ENCODE measurements at regions not wholly inside any gene's neighbourhood (a gene's known extent, or its start where the extent isn't known, plus 50 kb on each side); places are given as distances from the start of the nearest gene placed in this dataset.

GRCh38 chr9:88672874-88673689 is 138.1 kb downstream of the NXNL2 start:
- H3K27ac ChIP-seq: no peak overlapping the region
- TF ChIP-seq POLR2A (IDR thresholded peaks at IDR 0.05) (no peak), CTCF (IDR thresholded peaks at IDR 0.05) (no peak), EP300 (IDR thresholded peaks at IDR 0.05) (no peak)
- no peaks in the 10 kb centered on the region for H3K9me3 ChIP-seq
- intact Hi-C loops (cut with DNase I): no loop called here
- H3K4me1 ChIP-seq (ENCODE audit: insufficient read depth): no peaks in the 10 kb centered on the region
- no peak for DNase-seq
- H3K4me3 ChIP-seq: no peak overlapping the region
- no peaks in the 10 kb centered on the region for H3K36me3 ChIP-seq
- WGBS, 3 donors: 86 to 93% (median 91%) methylated on average over 12 of the region's 12 CpGs
- H3K27me3 ChIP-seq: no peaks in the 10 kb centered on the region

GRCh38 chr9:88673886-88674285 is 138.9 kb downstream of the NXNL2 start:
- intact Hi-C loops (cut with DNase I): no loop called here
- H3K36me3 ChIP-seq: no peaks in the 10 kb centered on the region
- DNase-seq: no peak
- WGBS, 3 donors: 75 to 87% (median 81%) methylated on average over 2 of the region's 2 CpGs
- H3K27me3 ChIP-seq: no peaks in the 10 kb centered on the region
- H3K4me3 ChIP-seq: no peak overlapping the region
- no peaks in the 10 kb centered on the region for H3K4me1 ChIP-seq (ENCODE audit: insufficient read depth)
- TF ChIP-seq EP300 (IDR thresholded peaks at IDR 0.05) (no peak), POLR2A (IDR thresholded peaks at IDR 0.05) (no peak), CTCF (IDR thresholded peaks at IDR 0.05) (no peak)
- no peaks in the 10 kb centered on the region for H3K9me3 ChIP-seq
- H3K27ac ChIP-seq: no peak overlapping the region

- H3K4me1 ChIP-seq (ENCODE audit: insufficient read depth): no peaks in the 10 kb centered on the region
- no peak overlapping the region for H3K27ac ChIP-seq
- TF ChIP-seq POLR2A (IDR thresholded peaks at IDR 0.05) (no peak), EP300 (IDR thresholded peaks at IDR 0.05) (no peak), CTCF (IDR thresholded peaks at IDR 0.05) (no peak)
- H3K36me3 ChIP-seq: no peaks in the 10 kb centered on the region
- no peaks in the 10 kb centered on the region for H3K27me3 ChIP-seq
- H3K4me3 ChIP-seq: no peak overlapping the region
- intact Hi-C loops (cut with DNase I): no loop called here
- 90 to 92% (median 92%) methylated on average over 3 of the region's 3 CpGs for WGBS, 3 donors
- no peak for DNase-seq
- no peaks in the 10 kb centered on the region for H3K9me3 ChIP-seq
Observed at GRCh38 chr9:88676644-88677043, 141.7 kb downstream of the NXNL2 start.

GRCh38 chr9:88678008-88678407 is 143.0 kb downstream of the NXNL2 start:
- TF ChIP-seq POLR2A (IDR thresholded peaks at IDR 0.05) (no peak), CTCF (IDR thresholded peaks at IDR 0.05) (no peak), EP300 (IDR thresholded peaks at IDR 0.05) (no peak)

More at GRCh38 chr9:88678008-88678407, 143.0 kb downstream of the NXNL2 start:
- no peaks in the 10 kb centered on the region for H3K9me3 ChIP-seq
- no peaks in the 10 kb centered on the region for H3K36me3 ChIP-seq
- no peak overlapping the region for H3K4me3 ChIP-seq
- DNase-seq: no peak
- H3K27me3 ChIP-seq: no peaks in the 10 kb centered on the region
- no peaks in the 10 kb centered on the region for H3K4me1 ChIP-seq (ENCODE audit: insufficient read depth)
- WGBS, 3 donors: 89 to 92% (median 92%) methylated on average over 2 of the region's 2 CpGs
- H3K27ac ChIP-seq: no peak overlapping the region
- intact Hi-C loops (cut with DNase I): no loop called here

All from ovary (tissue), 7 donors.